ENCODE measurements at regions not wholly inside any gene's neighbourhood (a gene's known extent, or its start where the extent isn't known, plus 50 kb on each side); places are given as distances from the start of the nearest gene placed in this dataset.

DNA sequence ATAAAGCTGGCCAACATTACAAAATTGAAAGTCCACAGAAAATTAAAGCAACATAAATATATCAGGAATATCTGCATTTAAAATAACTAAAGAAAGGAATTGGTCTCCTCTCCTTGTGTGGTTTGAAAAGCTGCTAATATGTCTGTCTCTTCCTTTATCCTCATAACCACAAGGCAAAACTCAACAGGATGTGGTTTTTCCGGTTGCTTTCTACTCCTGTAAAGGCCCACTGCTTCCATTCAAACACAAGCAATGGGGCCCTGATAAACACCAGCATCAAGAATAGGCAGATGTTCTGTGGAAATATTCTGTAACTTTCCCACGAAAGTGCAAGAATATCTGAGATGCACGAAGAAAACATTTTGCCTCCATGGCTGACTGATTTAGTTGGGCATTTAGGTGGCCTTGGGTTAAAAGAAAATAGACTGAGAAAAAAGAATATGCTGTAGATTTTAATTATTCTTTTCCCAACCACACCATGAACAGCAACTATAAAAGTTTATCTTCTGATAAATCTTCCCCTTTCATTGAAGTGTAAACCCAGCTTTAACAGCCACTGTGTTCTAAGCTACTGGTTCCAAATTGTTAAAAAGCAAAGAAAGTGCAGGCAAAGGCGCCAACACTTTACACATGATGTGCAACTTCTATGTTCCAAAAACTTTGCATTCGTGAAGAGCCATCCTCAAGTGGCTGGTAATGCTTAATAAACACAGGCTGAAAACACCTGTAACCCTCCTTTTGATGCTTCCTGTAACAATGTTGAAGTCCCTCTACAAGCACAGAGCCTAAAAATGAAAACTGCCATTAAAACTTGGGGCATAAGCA is 50.5 kb upstream of the NDST3 start:
- TF ChIP-seq, protein P1, sequence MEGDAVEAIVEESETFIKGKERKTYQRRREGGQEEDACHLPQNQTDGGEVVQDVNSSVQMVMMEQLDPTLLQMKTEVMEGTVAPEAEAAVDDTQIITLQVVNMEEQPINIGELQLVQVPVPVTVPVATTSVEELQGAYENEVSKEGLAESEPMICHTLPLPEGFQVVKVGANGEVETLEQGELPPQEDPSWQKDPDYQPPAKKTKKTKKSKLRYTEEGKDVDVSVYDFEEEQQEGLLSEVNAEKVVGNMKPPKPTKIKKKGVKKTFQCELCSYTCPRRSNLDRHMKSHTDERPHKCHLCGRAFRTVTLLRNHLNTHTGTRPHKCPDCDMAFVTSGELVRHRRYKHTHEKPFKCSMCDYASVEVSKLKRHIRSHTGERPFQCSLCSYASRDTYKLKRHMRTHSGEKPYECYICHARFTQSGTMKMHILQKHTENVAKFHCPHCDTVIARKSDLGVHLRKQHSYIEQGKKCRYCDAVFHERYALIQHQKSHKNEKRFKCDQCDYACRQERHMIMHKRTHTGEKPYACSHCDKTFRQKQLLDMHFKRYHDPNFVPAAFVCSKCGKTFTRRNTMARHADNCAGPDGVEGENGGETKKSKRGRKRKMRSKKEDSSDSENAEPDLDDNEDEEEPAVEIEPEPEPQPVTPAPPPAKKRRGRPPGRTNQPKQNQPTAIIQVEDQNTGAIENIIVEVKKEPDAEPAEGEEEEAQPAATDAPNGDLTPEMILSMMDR (conservative IDR thresholded peaks at IDR 0.05; ENCODE audit: low read depth, low read length) = no peak
- no peak for TF ChIP-seq EZH2 (IDR thresholded peaks at IDR 0.05; ENCODE audit: low read length, unreplicated experiment)
- no peak for TF ChIP-seq EZH2phosphoT487 (IDR thresholded peaks at IDR 0.05; ENCODE audit: borderline replicate concordance, low read length)

Measured in PC-3 (cell line).